ENCODE measurements at regions not wholly inside any gene's neighbourhood (a gene's known extent, or its start where the extent isn't known, plus 50 kb on each side); places are given as distances from the start of the nearest gene placed in this dataset.

DNA sequence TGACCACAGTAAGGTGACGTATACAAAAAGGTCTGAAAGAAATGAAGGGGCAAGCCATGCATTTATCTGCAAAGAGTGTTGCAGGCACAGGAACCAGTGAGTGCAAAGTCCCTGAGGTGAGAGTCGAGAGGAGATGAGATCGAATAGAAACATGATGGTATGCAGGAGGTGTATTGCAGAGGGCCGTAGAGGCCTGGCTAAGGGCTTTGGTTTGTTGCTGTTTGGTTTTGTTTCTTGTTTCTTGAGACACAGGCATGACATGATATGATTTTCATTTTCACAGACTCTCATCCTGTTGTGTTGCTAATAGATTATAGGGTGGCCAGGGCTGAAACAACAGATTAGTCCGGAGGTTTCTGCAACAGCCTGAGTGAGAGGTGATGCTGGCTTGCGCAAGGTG is 80.4 kb downstream of the HSPH1 start:
- TF ChIP-seq FOXA1 (IDR thresholded peaks at IDR 0.05) (no peak), NFRKB (IDR thresholded peaks at IDR 0.05) (no peak), ARNT (IDR thresholded peaks at IDR 0.05) (no peak), LEF1 (IDR thresholded peaks at IDR 0.05; ENCODE audit: borderline replicate concordance) (no peak), SUZ12 (IDR thresholded peaks at IDR 0.05) (no peak), ELF4 (IDR thresholded peaks at IDR 0.05) (no peak), HDGF (IDR thresholded peaks at IDR 0.05; ENCODE audit: borderline replicate concordance) (no peak), L3MBTL2 (conservative IDR thresholded peaks at IDR 0.05) (no peak), BHLHE40 (IDR thresholded peaks at IDR 0.05; ENCODE audit: borderline replicate concordance) (no peak), FOXM1 (IDR thresholded peaks at IDR 0.05; ENCODE audit: borderline replicate concordance) (no peak)
- ChIA-PET CTCF (no interaction called here), POLR2A (no interaction called here)
- no peak for DNase-seq (ENCODE audit: extremely low spot score)

- no peak for TF ChIP-seq SUZ12 (IDR thresholded peaks at IDR 0.05)
- ChIA-PET POLR2A (no interaction called here), CTCF (no interaction called here)
- DNase-seq (ENCODE audit: extremely low spot score) = no peak
Observed at GRCh38 chr13:31074756-31075155, 86.9 kb downstream of the HSPH1 start.

- POLR2A ChIA-PET = no interaction called here
- CTCF ChIA-PET = no interaction called here
- DNase-seq (ENCODE audit: extremely low spot score) = no peak
- TF ChIP-seq, protein P1, sequence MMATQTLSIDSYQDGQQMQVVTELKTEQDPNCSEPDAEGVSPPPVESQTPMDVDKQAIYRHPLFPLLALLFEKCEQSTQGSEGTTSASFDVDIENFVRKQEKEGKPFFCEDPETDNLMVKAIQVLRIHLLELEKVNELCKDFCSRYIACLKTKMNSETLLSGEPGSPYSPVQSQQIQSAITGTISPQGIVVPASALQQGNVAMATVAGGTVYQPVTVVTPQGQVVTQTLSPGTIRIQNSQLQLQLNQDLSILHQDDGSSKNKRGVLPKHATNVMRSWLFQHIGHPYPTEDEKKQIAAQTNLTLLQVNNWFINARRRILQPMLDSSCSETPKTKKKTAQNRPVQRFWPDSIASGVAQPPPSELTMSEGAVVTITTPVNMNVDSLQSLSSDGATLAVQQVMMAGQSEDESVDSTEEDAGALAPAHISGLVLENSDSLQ (IDR thresholded peaks at IDR 0.05) = no peak
- TF ChIP-seq HDGF (IDR thresholded peaks at IDR 0.05; ENCODE audit: borderline replicate concordance) (no peak), CTBP1 (IDR thresholded peaks at IDR 0.05; ENCODE audit: borderline replicate concordance) (no peak), ZNF384 (IDR thresholded peaks at IDR 0.05) (no peak), ARNT (IDR thresholded peaks at IDR 0.05) (no peak), BHLHE40 (IDR thresholded peaks at IDR 0.05; ENCODE audit: borderline replicate concordance) (no peak), LEF1 (IDR thresholded peaks at IDR 0.05; ENCODE audit: borderline replicate concordance) (no peak), FOXA1 (IDR thresholded peaks at IDR 0.05) (no peak), TARDBP (IDR thresholded peaks at IDR 0.05) (no peak), NFRKB (IDR thresholded peaks at IDR 0.05) (no peak), FOXK2 (IDR thresholded peaks at IDR 0.05) (no peak), SUZ12 (IDR thresholded peaks at IDR 0.05) (no peak)
Observed at GRCh38 chr13:31073859-31074718, 87.6 kb downstream of the HSPH1 start.

DNA sequence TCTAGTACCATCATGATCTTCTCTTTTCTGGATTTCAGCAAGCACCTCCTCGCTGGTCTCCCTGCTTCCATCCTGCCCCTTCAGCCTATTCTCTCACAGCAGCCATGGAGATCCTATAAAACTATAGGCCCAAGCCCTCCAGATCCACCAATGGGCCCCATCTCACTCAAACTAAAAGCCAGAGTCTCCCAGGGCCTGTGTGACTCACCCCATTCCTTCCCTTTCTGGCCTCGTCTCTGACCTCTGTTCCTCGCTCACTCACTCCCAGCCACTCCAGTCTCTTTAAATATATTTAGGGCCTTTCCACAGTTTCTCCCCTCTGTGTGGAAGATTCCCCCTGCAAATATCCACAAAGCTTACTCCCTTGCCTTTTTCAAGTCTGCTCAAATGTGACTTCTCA is 89.7 kb downstream of the HSPH1 start:
- no peak for DNase-seq (ENCODE audit: extremely low spot score)
- CTCF ChIA-PET = no interaction called here
- POLR2A ChIA-PET = no interaction called here
- no peak for TF ChIP-seq ELF4 (IDR thresholded peaks at IDR 0.05)
- no peak for TF ChIP-seq SP1 (IDR thresholded peaks at IDR 0.05)
- TF ChIP-seq, protein P1 (IDR thresholded peaks at IDR 0.05) = no peak
- TF ChIP-seq L3MBTL2 (conservative IDR thresholded peaks at IDR 0.05) = no peak
- no peak for TF ChIP-seq ARNT (IDR thresholded peaks at IDR 0.05)
- TF ChIP-seq ZNF384 (IDR thresholded peaks at IDR 0.05) = no peak
- no peak for TF ChIP-seq FOXA1 (IDR thresholded peaks at IDR 0.05)
- no peak for TF ChIP-seq TARDBP (IDR thresholded peaks at IDR 0.05)
- no peak for TF ChIP-seq SUZ12 (IDR thresholded peaks at IDR 0.05)
- no peak for TF ChIP-seq FOXM1 (IDR thresholded peaks at IDR 0.05; ENCODE audit: borderline replicate concordance)
- no peak for TF ChIP-seq CTBP1 (IDR thresholded peaks at IDR 0.05; ENCODE audit: borderline replicate concordance)
- TF ChIP-seq LEF1 (IDR thresholded peaks at IDR 0.05; ENCODE audit: borderline replicate concordance) = no peak
- TF ChIP-seq NFRKB (IDR thresholded peaks at IDR 0.05) = no peak

GRCh38 chr13:31069808-31070534 is 91.7 kb downstream of the HSPH1 start:
- ChIA-PET POLR2A (no interaction called here), CTCF (no interaction called here)
- no peak for TF ChIP-seq TARDBP (IDR thresholded peaks at IDR 0.05)
- TF ChIP-seq FOXK2 (IDR thresholded peaks at IDR 0.05) = no peak
- TF ChIP-seq FOXA1 (IDR thresholded peaks at IDR 0.05) = no peak
- TF ChIP-seq SP1 (IDR thresholded peaks at IDR 0.05) = no peak
- TF ChIP-seq HDGF (IDR thresholded peaks at IDR 0.05; ENCODE audit: borderline replicate concordance) = no peak
- TF ChIP-seq L3MBTL2 (conservative IDR thresholded peaks at IDR 0.05) = no peak
- TF ChIP-seq FOXM1 (IDR thresholded peaks at IDR 0.05; ENCODE audit: borderline replicate concordance) = no peak

DNA sequence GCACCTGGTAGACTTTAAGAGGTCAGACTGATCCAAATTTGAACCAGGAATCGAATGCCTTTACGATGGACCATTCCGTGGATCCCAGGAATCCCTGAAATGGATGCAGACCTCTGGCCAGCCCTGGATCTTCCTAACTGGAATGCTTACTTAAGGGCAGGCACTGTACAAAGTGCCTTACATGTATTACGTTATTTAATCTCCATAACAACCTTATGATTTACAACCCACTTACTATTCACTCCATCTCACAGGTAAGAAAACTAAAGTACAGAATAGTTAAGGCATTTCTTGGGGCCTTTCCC is 93.6 kb downstream of the HSPH1 start:
- no peak for DNase-seq (ENCODE audit: extremely low spot score)
- ChIA-PET CTCF (no interaction called here), POLR2A (no interaction called here)
- TF ChIP-seq ELF4 (IDR thresholded peaks at IDR 0.05) (no peak), NFRKB (IDR thresholded peaks at IDR 0.05) (no peak), L3MBTL2 (conservative IDR thresholded peaks at IDR 0.05) (no peak), FOXM1 (IDR thresholded peaks at IDR 0.05; ENCODE audit: borderline replicate concordance) (no peak), FOXK2 (IDR thresholded peaks at IDR 0.05) (no peak), ARNT (IDR thresholded peaks at IDR 0.05) (no peak), LEF1 (IDR thresholded peaks at IDR 0.05; ENCODE audit: borderline replicate concordance) (no peak), TARDBP (IDR thresholded peaks at IDR 0.05) (no peak), HDGF (IDR thresholded peaks at IDR 0.05; ENCODE audit: borderline replicate concordance) (no peak), ZNF384 (IDR thresholded peaks at IDR 0.05) (no peak), SP1 (IDR thresholded peaks at IDR 0.05) (no peak), BHLHE40 (IDR thresholded peaks at IDR 0.05; ENCODE audit: borderline replicate concordance) (no peak), CTBP1 (IDR thresholded peaks at IDR 0.05; ENCODE audit: borderline replicate concordance) (no peak), FOXA1 (IDR thresholded peaks at IDR 0.05) (no peak), SUZ12 (IDR thresholded peaks at IDR 0.05) (no peak)
- TF ChIP-seq, protein P1 (IDR thresholded peaks at IDR 0.05) = no peak

More at GRCh38 chr13:31069808-31070534, 91.7 kb downstream of the HSPH1 start:
- no peak for DNase-seq (ENCODE audit: extremely low spot score)
